Cardiac fibroblast (primary cell): ENCODE measurements at regions not wholly inside any gene's neighbourhood (a gene's known extent, or its start where the extent isn't known, plus 50 kb on each side); places are given as distances from the start of the nearest gene placed in this dataset.
A peak's percentile ranks its signal among the peaks of the same experiment; 100 is the strongest.
"Not testable (repeated sequence)": the region's sequence is repeated elsewhere in the genome, so short reads cannot be mapped to it uniquely, and the experiment has no call there.

Experiments used
- DNase-seq, 2 donors: peaks; one replicate each; pipeline versions ENCODE4 v3.0.0 to v3.0.0-alpha.2; 2010; ENCODE audit warnings: low read depth in 2 of 2
- H3K4me3 ChIP-seq, 2 donors: replicated peaks in 1 of 2; 1 replicate in 1 of 2; 2 replicates in 1 of 2; pipeline ENCODE4 v1.5.1; 2011; ENCODE audit warnings: low read depth in 2 of 2, low read length in 2 of 2, mild to moderate bottlenecking in 2 of 2, moderate library complexity in 1 of 2
- CTCF ChIP-seq: IDR thresholded peaks from one replicate; pipeline ENCODE4 v1.5.1; 2011; ENCODE audit warnings: low read depth, mild to moderate bottlenecking, low read length, inconsistent platforms

DNA sequence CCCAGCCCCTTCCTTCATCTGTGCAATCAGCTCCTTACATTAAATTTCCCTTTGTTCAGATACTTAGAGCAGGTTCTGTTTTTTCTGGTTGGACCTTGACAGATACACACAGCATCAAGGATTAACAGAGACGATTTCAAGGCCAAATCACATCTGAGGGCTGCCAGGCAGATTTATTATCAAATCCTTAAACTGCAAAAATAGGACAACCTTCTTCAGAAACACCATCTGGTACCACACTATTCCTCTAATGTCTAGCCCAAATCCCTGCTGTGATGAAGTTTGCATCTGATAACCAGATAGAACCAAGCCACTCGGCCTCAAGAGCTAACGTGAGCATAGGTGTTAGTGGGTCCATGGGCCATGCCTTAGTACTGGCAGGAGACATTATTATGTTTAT, 250.7 kb upstream of the PROK2 start:
- H3K4me3 ChIP-seq, result no peak overlapping the region
- no peak for TF ChIP-seq CTCF
- DNase-seq, result no peak

GRCh38 chr3:72034986-72035385, 250.0 kb upstream of the PROK2 start:
- no peak for DNase-seq
- TF ChIP-seq CTCF, result no peak
- H3K4me3 ChIP-seq, result no peak overlapping the region

GRCh38 chr3:72033666-72034428, 248.9 kb upstream of the PROK2 start:
- no peak for DNase-seq
- TF ChIP-seq CTCF, result no peak
- no peak overlapping the region for H3K4me3 ChIP-seq

- no peak overlapping the region for H3K4me3 ChIP-seq
- DNase-seq, result no peak
- no peak for TF ChIP-seq CTCF
These were observed 247.6 kb upstream of the PROK2 start for GRCh38 chr3:72032441-72033135.

DNA sequence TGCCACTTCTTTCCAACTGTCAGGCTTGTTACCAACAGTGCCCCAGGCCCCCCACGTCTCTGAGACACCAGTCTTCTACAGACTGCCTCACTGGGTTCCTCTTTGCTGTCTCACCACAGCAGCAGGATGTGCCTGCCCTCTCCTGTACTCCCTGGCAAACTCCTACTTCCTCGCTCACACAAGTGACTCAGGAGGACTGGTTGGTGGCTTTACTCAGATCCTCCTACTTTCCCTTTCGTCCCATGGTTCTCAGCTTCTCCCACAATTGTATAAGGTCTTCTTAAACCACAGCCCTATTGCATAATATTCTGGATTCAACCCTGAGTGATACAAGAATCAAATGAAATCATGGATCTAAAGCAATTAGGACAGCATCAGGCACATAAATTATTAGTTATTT, 246.6 kb upstream of the PROK2 start:
- DNase-seq, result peak; percentile 53 to 79
- H3K4me3 ChIP-seq, result no peak overlapping the region
- peak; percentile 14 for TF ChIP-seq CTCF

GRCh38 chr3:72030296-72030695, 245.3 kb upstream of the PROK2 start:
- not testable (repeated sequence) for DNase-seq, H3K4me3 ChIP-seq

DNA sequence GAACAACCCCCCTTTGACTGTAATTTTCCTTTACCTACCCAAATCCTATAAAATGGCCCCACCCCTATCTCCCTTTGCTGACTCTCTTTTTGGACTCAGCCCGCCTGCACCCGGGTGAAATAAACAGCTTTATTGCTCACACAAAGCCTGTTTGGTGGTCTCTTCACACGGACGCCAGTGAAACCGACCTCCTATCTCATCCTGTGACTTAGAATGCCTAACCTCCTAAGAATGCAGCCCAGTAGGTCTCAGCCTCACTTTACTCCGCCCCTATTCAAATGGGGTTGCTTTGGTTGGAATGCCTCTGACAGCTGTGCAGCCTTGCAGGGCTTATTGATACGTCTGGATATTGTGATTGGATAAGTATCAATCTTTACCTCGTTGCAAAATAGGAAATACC, 243.8 kb upstream of the PROK2 start:
- not testable (repeated sequence) for H3K4me3 ChIP-seq
- DNase-seq, result peak; percentile 31 to 33

- not testable (repeated sequence) for H3K4me3 ChIP-seq, DNase-seq
These were observed 243.4 kb upstream of the PROK2 start for GRCh38 chr3:72028307-72028706.

DNA sequence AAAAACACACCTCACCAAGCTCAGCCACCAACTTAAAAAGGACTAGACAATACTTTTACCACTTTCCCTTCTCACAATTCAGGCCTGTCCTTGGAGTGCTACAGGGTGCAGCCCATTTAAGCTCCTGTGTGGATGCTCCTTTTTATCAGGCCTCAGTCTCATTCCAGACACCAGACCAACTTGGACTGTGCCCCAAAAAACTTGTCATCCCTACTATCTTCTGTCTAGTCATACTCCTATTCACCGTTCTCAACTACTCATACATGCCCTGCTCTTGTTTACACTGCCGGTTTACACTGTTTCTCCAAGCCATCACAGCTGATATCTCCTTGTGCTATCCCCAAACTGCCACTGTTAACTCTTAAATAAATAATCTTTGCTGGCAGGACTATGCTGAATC, 242.8 kb upstream of the PROK2 start:
- H3K4me3 ChIP-seq, DNase-seq: not testable (repeated sequence)
